Prostate gland (tissue), 2 donors: ENCODE measurements at regions not wholly inside any gene's neighbourhood (a gene's known extent, or its start where the extent isn't known, plus 50 kb on each side); places are given as distances from the start of the nearest gene placed in this dataset.

Experiments
- CTCF ChIP-seq, 4 experiments: fragments of 200-600 bp in 2 of 4; fragments of 450-650 bp in 2 of 4; sonication (generic) in 2 of 4; IDR thresholded peaks; 1 replicate in 3 of 4; 2 replicates in 1 of 4; pipeline ENCODE4 v1.5.1; 2016 to 2019; ENCODE audit warnings: antibody characterized with exemption in 4 of 4, mild to moderate bottlenecking in 2 of 4, moderate library complexity in 2 of 4
- POLR2AphosphoS5 ChIP-seq: sonication (generic); formaldehyde crosslinking; IDR thresholded peaks from one replicate; pipeline ENCODE4 v1.6.1; 2017; ENCODE audit warnings: antibody characterized with exemption

DNA sequence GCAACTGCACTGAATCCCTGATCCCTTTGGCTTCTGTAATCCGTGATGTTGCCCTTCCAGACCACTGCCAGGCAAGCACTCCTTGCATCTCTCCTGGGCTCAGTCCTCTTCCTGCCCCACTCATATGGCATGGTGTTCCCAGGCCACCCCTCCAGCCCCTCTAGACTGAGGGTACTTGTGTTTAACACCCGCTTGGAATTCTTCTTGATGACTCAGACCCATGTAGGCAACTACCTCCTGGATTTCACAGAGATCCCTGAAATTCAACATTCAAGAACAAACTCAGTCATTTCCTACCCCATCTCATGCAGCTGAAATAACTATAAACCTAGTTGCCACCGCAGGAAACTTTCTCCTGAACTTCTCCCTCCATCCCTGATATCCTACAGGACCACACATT lies 541.9 kb upstream of the CDH11 start:
- no peak for TF ChIP-seq CTCF (IDR thresholded peaks at IDR 0.05)
- no peak for TF ChIP-seq POLR2AphosphoS5
